Stimulated activated CD4-positive, alpha-beta T cell treated with anti-CD3 and anti-CD28 coated beads, Interleukin-4, amount 100 ng/mL, for 24 hours (primary cell): ENCODE measurements at regions not wholly inside any gene's neighbourhood (a gene's known extent, or its start where the extent isn't known, plus 50 kb on each side); places are given as distances from the start of the nearest gene placed in this dataset.
"Not testable (repeated sequence)": the region's sequence is repeated elsewhere in the genome, so short reads cannot be mapped to it uniquely, and the experiment has no call there.

ENCODE experiments used
- DNase-seq: peaks from one replicate; pipeline ENCODE4 v3.0.0-alpha.2; 2020

GRCh38 chr3:153944084-153944483 lies 177.1 kb upstream of the ARHGEF26 start:
- no peak for DNase-seq

DNA sequence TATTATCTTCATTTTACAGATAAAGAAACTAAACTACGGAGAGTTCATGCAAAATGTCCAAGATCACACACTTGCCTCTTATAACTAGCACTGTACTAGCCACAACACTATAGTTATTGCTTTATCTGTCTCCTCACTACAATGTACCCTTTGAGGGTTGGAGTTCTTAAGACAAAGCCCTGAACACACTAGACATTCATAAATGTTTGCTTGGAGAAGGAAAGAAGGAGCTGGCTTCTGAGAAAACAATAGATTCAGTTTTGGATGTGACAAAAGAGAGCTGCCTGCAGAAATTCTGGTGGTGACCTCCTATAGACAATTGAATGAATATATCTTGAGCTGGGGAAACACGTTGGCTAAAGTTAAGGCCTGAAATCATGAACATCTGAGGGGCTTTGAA lies 169.9 kb upstream of the ARHGEF26 start:
- no peak for DNase-seq

DNA sequence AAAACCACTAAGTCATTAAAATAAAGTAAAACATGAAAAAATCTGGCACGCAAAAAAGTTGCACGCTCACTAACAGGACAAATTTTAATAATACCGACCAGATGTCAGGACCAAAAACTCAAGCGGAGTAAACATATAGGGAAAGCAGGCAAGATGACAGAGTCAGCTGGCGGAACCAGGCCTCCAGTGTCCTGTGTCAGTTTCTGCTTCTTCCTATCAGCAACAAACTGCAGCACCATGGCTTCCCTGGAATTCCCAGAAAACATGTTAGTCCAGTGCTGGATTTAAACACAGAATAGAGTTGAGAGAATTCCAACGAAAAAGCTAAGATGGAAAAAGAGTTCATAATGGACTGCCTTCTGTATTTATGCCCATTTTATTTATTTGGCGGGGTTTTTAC lies 169.1 kb upstream of the ARHGEF26 start:
- no peak for DNase-seq

GRCh38 chr3:153956613-153957012 lies 164.6 kb upstream of the ARHGEF26 start:
- DNase-seq: no peak

DNA sequence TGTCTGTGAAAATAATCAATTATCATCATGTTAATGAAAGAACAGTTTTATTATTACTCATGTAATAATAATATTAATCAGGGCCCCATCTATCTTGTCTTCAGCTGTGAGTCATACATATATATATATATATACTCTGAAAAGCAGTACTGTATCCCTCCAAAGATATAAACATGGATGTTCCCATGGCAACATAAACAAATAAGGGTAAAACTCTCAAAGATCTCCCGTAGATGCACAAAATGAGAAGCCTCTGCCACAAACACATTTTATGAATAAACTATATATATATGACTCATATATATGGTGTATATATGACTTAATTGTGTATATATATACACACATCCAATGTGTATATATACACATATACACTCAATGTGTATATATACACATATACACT lies 163.8 kb upstream of the ARHGEF26 start:
- DNase-seq: no peak

DNA sequence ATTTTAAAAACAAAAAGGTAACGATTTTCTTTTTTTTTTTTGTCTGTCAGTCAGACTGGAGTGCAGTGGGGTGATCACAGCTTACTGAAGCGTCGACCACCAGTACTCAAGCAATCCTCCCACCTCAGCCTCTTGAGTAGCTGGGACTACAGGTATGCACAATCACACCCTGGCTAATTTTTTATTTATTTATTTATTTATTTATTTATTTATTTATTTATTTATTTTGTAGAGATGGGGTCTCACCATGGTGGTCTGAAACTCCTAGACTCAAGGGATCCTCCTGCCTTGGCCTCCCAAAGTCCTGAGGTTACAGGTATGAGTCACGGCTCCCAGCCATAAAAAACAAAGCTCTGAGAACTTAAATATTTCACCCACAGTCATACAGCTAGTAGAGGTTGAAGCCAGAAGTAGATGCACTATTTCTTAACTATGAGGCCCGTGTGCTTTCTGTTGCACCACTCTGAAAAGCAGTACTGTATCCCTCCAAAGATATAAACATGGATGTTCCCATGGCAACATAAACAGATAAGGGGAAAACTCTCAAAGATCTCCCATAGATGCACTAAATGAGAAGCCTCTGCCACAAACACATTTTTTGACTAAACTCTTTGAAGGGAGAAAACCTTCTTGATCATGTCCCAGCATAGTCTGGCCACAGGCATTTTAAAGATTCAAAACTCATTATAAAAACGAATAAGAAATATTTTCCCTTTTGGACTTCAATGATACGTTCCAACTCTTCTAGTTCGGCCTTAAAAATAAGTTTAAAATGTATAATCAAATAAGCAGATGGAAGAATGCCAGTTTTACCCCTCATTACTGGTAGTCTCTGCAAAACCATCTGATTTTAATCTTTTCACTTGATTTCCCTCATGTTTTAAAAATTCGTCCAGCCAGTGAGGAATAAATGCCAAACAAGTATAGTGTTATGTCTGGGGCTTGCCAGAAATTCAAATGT lies 162.3 kb upstream of the ARHGEF26 start:
- no peak for DNase-seq

DNA sequence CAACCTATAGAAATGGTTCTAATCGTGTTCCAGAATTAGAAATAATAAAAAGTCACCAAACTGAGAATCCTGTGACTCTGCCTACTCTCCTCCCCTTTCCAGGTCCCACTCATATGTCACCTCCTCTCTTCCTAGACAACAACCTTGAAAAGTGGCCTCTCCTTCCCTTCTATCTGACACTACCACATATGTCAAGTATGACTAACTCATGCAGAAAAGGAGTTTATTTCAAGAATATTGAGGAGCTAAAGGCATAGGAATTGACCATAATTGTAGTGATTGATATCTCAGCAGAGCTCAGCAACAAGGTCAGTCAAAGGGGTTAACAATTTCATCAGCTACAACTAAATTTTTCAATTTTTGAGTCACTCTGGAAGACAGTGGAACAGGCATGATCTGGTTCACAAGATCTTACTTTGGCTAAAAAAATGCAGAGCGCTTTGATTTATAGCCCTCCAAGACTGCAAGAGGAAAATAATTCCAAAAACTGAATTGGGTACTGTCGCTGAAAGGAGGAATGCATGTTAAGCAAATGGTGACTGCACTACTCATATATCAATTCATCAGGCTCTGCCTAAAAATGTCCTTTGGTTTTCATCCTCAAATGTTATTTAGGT lies 160.6 kb upstream of the ARHGEF26 start:
- DNase-seq: no peak

DNA sequence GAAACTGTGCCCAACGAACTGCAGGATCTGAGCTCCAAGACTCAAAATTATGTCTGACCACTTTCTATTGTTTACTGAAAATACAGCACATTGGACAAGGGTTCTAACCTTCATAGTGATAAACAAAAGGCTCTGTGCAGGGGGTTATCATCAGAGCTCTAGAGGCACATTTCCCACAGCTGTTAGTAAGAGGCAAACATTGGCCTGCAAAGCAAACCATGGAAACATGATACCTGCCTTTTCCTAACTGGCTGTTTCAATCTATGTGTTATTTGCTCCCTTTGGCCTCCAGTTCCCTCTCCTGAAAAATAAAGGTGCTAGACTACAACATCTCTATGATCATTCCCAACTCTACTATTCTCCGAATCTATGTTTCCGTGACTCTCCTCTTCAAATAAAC lies 159.7 kb upstream of the ARHGEF26 start:
- no peak for DNase-seq

DNA sequence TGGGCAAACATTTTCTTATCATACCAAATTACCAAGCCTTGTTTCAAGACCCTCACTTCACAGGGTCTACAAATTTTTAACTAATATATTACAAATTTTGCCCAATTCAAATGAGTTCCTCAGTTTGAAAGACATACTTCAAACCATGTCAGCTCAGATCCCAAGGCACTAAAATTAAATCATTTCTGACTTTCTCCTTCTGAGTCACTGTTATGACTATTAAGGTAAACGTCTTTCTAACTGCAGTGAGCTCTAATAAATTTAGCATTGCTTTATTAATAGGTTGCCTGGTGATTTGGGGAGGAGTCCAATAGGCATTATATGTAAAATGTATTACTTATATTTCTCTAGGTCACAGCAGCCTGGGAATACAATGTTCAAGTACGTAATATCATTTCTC lies 158.2 kb upstream of the ARHGEF26 start:
- no peak for DNase-seq

DNA sequence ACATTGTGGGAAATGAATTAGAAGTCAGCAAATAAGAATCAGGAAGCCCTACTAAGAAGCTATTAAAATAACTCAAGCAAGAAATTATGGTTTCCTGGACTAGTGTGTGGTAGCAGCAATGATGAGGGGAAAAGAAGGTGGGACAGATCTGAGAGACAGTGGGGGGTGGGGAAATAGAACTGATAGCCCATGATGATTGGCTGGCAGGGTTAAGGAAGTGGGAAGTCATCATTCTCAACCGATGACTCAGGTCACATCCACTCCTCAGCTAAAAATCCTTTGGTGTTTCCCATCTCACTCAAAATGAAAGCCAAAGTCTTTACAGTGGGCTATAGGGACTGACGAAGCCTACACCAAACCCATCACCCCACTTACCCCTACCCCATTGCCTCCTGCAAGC lies 153.9 kb upstream of the ARHGEF26 start:
- no peak for DNase-seq

DNA sequence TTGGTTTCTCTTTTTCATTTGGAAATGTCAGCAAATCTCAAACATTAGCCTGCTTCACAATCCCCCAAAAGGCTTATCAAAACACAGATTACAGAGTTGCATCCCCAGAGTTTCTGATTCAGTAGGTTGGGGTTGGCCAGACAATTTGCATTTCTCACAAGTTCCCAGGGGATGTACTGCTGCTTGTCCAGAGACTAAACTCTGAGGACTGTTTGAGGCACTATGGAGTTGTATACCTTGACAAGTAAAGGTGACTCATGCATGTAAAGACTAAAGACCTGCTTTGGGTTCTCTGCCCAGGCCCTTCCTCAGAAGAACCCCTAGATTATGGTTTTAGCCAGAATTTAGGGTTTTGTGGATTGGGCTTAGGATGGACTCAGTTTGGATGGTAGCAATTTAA lies 151.1 kb upstream of the ARHGEF26 start:
- DNase-seq: no peak

GRCh38 chr3:153970741-153971347 lies 150.3 kb upstream of the ARHGEF26 start:
- DNase-seq: no peak

- no peak for DNase-seq
Observed at GRCh38 chr3:153972862-153973261, 148.3 kb upstream of the ARHGEF26 start.

DNA sequence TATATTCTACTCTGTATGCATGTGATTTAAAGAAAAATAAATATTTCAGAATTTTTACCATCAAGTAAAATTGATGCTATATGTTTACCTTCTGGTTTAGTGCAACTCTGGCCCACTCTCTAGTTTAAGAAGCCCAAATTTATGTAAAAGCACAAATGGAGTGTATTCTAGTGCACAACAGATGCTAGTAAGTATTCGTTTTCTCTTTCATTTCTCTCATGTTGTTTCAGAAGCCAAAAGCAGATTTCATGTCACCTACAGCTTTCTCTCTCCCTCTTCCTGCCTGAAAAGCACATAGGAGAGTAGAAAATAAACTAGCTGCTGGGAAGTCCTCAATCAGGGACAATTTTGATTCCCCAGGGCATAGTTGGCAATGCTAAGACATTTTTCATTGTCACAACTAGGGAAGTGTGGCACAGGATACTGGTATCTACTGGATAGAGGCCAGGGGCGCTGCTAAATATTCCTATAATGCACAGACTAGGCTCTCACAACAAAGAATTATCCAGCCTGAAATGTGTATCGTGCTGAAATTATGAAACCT lies 147.4 kb upstream of the ARHGEF26 start:
- DNase-seq: no peak

DNA sequence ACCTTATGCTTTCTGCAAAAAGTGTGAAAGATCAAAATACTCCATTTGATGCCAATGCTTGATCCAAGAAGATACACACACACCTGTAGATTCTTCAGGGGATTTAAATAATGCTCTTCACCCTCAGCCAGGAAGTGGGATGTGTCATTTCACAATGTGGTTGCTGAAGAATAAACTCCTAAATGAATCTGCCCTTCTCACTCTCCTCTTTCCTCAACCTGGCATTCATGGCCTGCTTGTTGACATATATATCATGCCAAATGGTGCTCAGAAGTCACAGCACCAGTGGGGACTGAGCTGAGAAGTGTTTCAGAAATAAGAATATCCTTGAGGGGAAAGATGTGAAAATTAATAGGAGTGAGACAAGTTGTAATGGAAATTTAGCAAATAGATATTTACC lies 146.6 kb upstream of the ARHGEF26 start:
- DNase-seq: no peak

GRCh38 chr3:153976891-153977554 lies 144.2 kb upstream of the ARHGEF26 start:
- no peak for DNase-seq

- DNase-seq: no peak
Observed at GRCh38 chr3:153978006-153978405, 143.2 kb upstream of the ARHGEF26 start.

DNA sequence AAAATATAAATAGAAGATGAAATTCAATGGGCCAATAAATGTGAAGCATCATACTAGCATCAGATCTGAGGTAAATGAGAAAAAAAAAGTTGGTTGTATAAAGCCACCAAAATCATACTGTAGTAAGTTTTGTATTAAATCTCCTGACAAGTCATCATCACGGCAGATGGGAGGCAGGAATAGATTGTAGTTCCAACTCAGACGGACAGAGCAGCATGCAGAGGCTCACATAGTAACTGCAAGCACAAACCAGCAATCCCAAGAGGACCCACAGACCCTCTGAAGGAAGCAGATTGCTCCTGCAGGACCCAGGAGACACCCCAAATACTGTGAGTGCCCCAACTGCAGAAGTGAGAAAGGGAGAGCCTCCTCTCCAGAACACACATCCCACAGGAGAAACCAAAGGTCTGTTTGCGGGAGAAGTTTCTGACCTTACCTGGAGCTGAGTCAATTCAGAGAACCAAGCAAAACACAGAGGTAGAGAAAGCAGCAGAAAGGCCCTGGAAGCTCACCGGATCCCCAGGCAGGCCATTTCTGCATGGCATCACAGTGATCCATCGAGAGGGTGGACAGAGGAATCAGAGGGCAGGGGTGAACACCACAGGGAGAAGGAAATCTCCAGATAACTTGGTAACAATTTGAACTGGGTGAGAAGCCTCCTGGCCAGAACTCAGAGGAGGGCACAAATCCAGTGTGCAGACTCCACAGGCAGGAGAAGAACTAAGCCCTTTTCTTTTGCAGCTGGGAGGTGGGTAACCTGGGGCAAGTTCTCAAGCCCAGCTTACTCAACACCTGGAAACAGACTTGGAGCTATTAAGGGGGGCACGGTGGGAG lies 141.6 kb upstream of the ARHGEF26 start:
- no peak for DNase-seq

DNA sequence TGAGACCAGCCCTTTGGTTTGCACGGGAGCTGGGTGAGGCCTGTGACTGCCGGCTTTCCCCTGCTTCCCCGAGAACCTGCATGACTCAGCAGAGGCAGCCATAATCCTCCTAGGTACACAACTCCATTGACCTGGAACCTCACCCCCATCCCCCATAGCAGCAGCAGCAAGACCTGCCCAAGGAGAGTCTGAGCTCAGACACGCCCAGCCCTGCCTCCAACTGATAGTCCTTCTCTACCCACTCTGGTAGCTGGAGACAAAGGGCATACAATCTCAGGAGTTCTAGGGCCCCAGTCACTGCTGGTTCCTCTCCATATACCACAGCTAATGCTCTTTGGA lies 141.0 kb upstream of the ARHGEF26 start:
- DNase-seq: no peak

DNA sequence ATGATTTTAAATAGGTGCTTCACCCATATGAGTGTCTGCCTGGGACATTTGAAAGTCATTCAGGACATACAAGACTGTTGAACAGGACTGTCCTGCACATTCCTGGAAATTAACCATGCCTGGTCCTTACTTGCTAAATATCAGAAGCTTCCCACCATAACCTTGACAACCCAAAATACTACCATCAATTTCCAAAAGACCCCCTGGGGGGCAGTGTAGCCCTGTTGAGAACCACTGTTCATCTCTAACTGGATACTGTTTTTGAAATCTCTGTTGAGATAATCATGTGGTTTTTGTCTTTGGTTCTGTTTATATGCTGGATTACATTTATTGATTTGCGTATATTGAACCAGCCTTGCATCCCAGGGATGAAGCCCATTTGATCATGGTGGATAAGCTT lies 123.8 kb upstream of the ARHGEF26 start:
- not testable (repeated sequence) for DNase-seq

DNA sequence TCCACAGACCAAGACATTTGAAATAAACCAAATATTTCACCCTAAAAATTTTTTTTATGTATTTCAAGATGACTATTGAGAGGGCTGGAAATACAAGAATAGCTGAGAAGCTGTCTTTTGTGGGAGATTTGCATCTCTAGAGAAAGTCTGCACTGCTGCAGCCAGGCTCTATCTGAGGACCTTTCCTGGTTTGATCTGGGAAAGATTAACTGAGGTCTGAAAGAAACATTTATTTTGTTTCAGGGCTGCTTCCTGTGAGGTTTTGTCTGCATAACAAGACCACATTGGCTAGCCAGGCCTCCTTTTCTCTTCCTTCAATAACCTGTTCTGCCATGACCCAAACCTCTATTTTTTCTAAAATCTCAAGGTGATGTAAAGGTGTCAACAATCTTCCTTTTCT lies 117.5 kb upstream of the ARHGEF26 start:
- DNase-seq: no peak

GRCh38 chr3:154011036-154011435 lies 110.2 kb upstream of the ARHGEF26 start:
- no peak for DNase-seq
